Fibroblast of skin of right biceps (primary cell): ENCODE measurements at regions not wholly inside any gene's neighbourhood (a gene's known extent, or its start where the extent isn't known, plus 50 kb on each side); places are given as distances from the start of the nearest gene placed in this dataset.

ENCODE experiments used
- DNase-seq: peaks from one replicate; pipeline ENCODE4 v3.0.0-alpha.2; 2013

- no peak for DNase-seq
Measured at GRCh38 chr4:54843106-54843505, 185.3 kb downstream of the KIT start.

GRCh38 chr4:54842656-54843055, 184.9 kb downstream of the KIT start:
- DNase-seq: no peak

GRCh38 chr4:54842226-54842625, 184.5 kb downstream of the KIT start:
- DNase-seq: no peak

DNA sequence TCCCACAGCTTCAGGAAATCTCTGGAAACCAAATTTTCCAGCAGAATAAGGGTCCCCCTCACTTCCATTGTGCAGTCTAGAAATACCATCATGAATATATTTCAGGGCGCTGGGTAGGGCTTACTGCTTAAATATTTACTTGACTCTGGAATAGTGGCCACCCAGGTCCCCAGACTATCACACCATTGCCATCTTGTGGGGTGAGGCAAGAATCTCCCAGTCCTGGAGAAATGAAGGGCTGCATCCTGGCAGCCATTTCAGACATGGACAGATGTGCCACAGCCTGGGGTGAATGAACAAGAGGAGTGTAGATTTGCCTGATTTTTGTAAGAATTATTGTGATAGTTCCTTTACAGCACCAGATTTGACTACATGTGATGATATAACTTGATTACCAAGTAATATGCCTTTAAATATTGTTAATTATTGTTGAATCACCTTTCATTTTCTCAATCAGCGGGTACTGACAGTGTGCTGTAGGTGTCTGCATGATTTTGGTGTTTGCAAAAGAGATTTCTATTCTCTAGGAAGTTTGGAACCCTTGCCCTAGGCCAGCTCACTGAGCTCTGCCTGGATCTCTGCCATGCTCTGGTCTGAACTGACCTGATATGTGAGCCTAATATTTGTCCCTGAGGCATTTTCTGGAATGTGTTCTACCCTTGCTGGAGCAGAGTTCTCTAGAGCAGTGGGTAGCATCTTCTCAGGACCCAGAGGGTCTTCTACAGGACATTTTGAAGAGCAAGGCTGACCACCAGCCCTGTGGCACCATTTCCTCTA, 183.4 kb downstream of the KIT start:
- peak; percentile 40 for DNase-seq

DNA sequence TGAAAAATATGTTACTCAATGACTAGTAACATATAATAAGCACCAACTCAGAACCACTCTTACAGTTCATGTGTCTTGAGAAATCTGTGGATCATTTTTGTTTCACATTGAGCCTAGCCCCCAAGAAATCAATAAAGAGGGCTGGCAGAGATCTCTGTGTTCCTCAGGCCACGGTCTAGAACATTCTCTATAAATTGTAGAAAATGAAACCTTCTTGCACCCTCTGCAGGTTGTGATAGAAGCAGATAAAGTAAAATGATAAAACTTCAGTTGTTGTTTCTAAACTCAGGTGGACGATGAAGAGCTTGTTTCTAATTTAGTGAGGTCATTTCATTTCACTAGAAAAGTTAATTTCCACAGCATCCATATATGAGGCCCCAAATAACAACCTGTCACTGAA, 182.7 kb downstream of the KIT start:
- no peak for DNase-seq

DNA sequence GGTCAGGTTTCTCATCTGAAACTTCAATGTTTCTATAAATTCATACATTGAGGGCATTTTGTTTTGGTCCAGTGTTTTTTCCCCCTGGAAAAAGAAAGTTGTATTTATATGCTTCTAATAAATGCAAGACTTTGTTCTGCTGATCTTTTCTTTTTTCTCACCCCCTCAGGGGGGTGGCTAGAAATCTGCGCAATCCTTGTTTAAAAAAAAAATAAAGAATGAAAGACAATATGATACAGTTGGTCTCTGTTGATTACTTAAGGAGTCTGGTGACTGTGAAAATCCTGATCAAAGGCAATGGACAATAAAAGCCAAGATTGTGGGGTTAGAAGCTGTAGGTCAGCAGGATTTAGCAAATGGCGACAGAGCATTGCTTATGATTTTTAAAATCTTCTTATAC, 180.5 kb downstream of the KIT start:
- DNase-seq: no peak

- peak; percentile 22 for DNase-seq
Measured at GRCh38 chr4:54837576-54838140, 179.9 kb downstream of the KIT start.

- peak; percentile 9 for DNase-seq
Measured at GRCh38 chr4:54828361-54828760, 170.6 kb downstream of the KIT start.

GRCh38 chr4:54823616-54824015, 165.9 kb downstream of the KIT start:
- no peak for DNase-seq

DNA sequence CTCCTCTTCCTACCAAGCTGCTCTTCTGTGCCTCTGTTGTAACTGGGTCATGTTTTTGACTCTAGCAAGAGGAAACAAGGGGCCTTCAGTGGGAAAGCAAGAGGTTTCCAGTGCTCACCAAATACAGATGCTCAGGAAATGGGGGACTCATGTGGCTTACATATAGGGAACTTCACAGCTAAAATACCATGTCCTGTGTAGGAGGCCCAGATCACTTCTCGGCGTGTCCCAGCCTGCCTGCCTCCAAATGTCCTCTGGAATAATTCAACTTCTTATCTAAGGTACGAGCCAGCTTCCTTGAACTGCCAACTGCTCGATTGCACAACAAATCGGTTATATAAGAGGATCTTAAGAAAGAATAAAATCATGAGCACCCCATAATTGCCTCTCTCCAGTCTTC, 161.3 kb downstream of the KIT start:
- no peak for DNase-seq

DNA sequence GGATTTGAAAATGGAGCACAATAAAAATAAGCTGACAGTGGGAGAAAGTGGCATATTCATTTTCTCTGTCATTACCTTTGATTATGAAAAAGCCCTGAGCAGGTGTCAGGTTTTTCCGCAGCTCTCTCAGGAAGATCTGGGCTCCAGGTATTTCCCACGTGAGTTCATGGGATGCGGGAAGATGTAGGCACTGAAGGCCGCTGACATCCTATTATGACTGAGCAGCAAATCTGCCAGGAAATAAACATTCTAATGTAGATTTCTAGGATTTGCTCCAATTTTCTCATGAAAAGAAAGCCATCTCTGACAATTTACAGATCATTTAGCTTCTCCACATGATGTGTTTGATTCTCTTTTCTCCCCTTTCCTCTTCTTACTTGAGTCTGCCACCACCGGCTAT, 160.7 kb downstream of the KIT start:
- no peak for DNase-seq

- DNase-seq: no peak
Measured at GRCh38 chr4:54813674-54814073, 155.9 kb downstream of the KIT start.

DNA sequence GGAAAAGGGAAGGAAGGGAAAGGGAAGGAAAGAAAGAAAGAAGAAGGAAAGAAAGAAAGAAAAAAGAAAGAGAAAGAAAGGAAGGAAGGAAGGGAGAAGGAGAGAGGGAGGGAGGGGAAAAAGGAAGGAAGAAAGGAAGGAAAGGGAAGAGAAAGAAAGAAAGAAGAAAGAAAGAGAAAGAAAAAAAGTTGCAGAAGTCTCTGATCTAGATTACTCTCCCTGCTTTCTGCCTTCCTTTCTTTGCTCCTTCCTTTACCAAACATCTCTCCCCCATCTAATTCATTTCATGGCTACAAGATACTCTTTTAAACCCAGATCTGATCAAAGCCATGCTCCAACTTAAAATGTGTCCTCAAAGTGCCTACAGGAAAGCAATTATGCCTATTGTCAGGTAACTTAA, 148.6 kb downstream of the KIT start:
- no peak for DNase-seq

- DNase-seq: peak; percentile 46
Measured at GRCh38 chr4:54802336-54802735, 144.6 kb downstream of the KIT start.

GRCh38 chr4:54800831-54801530, 143.2 kb downstream of the KIT start:
- no peak for DNase-seq

- no peak for DNase-seq
Measured at GRCh38 chr4:54794579-54794978, 136.8 kb downstream of the KIT start.

- no peak for DNase-seq
Measured at GRCh38 chr4:54793856-54794422, 136.2 kb downstream of the KIT start.
